GM19351 (cell line): ENCODE measurements at regions not wholly inside any gene's neighbourhood (a gene's known extent, or its start where the extent isn't known, plus 50 kb on each side); places are given as distances from the start of the nearest gene placed in this dataset.

Experiments used
- ATAC-seq: cut with Tn5 transposase; IDR thresholded peaks from one replicate; pipeline ENCODE4 v1.9.1; 2021; ENCODE audit warnings: mild to moderate bottlenecking, moderate library complexity; ENCODE audit not compliant: unreplicated experiment

- ATAC-seq = no peak
Observed at GRCh38 chr3:86208772-86209171, 782.2 kb downstream of the VGLL3 start.

GRCh38 chr3:86182606-86183005, 808.3 kb downstream of the VGLL3 start:
- no peak for ATAC-seq

- no peak for ATAC-seq
Observed at GRCh38 chr3:86180696-86181095, 810.3 kb downstream of the VGLL3 start.

- ATAC-seq = no peak
Observed at GRCh38 chr3:86178095-86178494, 812.9 kb downstream of the VGLL3 start.

GRCh38 chr3:86176445-86176784, 814.5 kb downstream of the VGLL3 start:
- no peak for ATAC-seq

- no peak for ATAC-seq
Observed at GRCh38 chr3:86175593-86176444, 815.1 kb downstream of the VGLL3 start.

GRCh38 chr3:86175051-86175536, 815.9 kb downstream of the VGLL3 start:
- no peak for ATAC-seq

- ATAC-seq = no peak
Observed at GRCh38 chr3:86173401-86173800, 817.5 kb downstream of the VGLL3 start.

- no peak for ATAC-seq
Observed at GRCh38 chr3:86168512-86168911, 822.4 kb downstream of the VGLL3 start.

- no peak for ATAC-seq
Observed at GRCh38 chr3:86162521-86162920, 828.4 kb downstream of the VGLL3 start.

GRCh38 chr3:86161493-86161892, 829.5 kb downstream of the VGLL3 start:
- no peak for ATAC-seq

- no peak for ATAC-seq
Observed at GRCh38 chr3:86152620-86153019, 838.3 kb downstream of the VGLL3 start.

GRCh38 chr3:86149054-86149453, 841.9 kb downstream of the VGLL3 start:
- no peak for ATAC-seq

- no peak for ATAC-seq
Observed at GRCh38 chr3:86147119-86147518, 843.8 kb downstream of the VGLL3 start.

- no peak for ATAC-seq
Observed at GRCh38 chr3:86126552-86126951, 864.4 kb downstream of the VGLL3 start.
